ENCODE measurements at regions not wholly inside any gene's neighbourhood (a gene's known extent, or its start where the extent isn't known, plus 50 kb on each side); places are given as distances from the start of the nearest gene placed in this dataset.
"Not testable (repeated sequence)": the region's sequence is repeated elsewhere in the genome, so short reads cannot be mapped to it uniquely, and the experiment has no call there.

DNA sequence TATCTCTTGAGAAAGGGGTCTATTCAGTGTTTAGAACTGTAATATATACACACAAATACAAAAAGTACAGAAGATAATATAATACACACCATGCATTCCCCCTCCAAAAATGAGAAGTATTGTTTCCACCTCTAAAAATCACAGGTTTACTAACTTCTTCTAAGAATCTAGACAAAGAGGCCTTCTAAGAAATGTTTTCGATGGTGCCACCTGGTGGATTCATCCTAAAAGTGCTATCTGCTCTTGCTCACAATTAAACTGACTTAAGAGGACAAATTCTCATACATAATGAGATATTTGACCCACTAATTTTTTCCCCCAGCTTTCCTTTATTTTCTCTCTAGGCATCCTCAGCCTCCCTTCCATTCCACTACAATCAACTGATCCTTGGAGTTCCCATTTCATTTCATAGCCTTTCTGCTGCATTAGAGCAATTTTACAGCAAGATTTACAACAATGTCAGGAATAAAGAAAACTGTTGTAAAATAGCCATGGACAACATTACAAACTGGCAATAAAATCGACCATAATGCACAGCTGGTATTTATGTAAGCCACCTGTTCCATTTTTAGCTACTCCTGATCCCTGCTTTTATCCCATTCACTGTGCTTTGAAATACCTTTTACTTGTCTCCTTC, 124.6 kb downstream of the ARRDC4 start:
- DNase-seq (ENCODE audit: low read depth in 2 of 3, low spot score in 2 of 3) = no peak

DNA sequence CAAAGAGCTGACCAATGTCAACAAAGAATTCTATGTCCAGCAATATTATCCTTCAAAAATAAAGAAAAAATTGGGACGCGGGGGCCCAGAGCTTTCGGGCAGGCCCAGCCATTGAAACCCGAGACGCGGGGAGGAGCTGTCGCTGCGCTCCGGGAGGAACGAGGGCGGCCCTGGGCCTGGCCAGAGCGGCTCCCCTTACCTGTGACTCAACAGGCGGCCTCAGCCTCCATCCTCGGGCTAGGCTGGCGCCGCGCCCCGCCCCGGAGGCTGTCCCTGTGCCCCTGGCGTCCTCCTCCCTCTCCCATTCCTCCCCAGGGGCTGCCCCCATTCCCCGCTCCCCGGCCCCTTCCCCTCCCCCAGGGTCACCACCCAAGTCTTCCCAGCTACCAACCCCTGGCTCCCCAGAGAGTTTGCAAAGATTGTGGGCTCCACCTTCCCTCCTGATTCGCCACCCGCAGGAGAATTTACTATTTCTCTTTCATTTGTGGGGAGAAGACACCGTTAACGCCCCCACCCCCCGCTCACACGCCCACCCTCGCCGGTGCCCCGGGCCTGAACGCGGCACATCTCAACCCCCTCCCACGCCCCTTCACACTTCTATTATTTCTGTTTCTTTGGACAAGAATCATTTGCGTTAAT, 127.9 kb downstream of the ARRDC4 start:
- DNase-seq (ENCODE audit: low read depth in 2 of 3, low spot score in 2 of 3) = not testable (repeated sequence)

DNA sequence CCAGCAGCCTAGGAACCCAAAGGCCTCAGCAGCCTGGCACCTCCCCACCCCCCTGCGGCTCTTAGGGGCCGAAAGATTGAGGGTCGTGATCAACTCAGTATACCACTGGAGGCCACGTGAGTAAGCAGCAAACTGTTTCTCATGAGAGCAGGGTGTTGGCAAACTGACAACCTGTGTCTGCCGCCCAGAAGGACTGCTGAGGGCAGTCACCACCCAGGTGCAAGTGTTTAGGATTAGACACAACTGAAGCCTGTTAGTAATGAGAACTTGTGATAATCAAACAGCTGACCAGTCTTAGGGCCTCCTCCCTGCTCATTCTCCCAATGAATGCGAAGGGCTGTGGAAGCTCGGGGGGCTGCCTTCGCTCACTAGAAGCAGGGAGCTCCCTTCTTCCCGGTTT, 128.8 kb downstream of the ARRDC4 start:
- DNase-seq (ENCODE audit: low read depth in 2 of 3, low spot score in 2 of 3) = not testable (repeated sequence)

DNA sequence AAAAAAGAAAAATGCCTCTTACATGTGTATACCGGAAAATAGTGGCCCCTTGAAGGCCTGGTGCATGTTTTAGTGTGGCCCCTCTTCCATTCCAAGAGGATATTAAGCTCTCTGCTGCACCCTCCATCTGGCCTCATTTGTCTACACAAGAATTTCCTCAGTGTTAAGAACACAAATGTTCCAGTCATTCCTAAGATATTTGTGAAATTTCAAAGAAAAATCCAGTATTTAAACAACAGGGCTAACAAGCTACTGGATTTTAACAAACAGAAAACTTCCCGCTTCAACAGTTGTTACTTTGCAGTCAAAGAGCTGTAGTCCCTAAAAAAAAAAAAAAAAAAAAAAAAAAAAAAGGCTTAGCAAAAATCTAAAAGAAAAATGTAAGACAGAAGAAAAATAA, 137.5 kb downstream of the ARRDC4 start:
- not testable (repeated sequence) for DNase-seq (ENCODE audit: low read depth in 2 of 3, low spot score in 2 of 3)

DNA sequence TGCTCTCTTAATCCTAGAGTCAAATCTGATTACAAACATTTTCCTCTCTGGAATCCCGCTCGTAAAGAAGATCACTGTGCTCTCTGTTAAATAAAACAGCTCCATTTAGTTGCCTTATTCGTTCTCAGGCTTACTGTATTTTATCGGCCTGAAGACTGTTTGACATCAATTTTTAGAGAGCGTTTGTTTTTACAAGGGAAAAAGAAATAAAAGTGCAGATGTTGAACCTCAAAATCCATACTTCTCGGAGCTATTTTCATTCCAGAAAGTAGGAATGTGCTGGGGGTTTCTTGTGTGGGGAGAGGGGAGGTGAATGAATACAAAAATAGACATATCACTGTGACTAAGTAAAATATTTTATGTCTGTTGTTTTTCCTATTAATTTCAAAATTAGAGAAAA, 140.1 kb downstream of the ARRDC4 start:
- DNase-seq (ENCODE audit: low read depth in 2 of 3, low spot score in 2 of 3) = not testable (repeated sequence)

DNA sequence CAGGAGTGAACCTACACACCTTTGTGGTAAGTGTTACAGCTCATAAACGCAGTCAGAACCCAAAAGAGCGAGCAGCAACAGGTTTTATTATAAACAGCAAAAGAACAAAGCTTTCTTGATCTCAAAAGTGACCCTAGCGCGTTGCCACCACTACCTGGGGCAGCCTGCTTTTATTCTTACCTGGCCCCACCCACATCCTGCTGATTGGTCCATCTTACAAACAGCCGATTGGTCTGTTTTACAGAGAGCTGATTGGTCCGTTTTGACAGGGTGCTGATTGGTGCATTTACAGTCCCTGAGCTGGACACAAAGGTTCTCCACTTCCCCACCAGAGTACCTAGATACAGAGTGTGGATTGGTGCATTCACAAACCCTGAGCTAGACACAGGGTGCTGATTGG, 143.1 kb downstream of the ARRDC4 start:
- no peak for DNase-seq (ENCODE audit: low read depth in 2 of 3, low spot score in 2 of 3)

DNA sequence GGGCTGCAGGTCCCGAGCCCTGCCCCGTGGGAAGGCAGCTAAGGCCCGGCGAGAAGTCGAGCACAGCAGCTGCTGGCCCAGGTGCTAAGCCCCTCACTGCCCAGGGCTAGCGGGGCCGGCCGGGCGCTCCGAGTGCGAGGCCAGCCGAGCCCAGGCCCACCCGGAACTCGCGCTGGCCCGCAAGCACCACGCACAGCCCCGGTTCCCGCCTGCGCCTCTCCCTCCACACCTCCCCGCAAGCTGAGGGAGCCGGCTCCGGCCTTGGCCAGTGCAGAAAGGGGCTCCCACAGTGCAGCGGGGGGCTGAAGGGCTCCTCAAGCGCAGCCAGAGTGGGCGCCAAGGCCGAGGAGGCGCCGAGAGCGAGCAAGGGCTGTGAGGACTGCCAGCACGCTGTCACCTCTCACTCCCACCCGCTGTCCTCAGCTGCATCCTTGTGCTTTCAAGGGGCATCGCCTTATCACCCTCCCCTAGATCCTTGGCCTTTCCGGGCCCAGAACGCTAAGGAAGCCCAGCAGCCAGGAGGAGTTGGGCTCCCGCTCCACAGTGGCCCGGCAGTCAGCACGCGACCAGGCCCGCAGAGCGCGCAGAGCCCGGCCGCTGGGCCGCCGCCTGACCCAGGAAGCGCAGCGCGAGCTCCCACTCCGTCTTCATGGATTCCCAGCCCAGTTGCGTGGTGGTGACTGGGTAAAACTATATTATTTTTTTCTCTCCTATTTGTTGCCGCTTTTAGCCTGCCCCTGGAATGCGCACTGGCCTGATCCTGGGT, 144.1 kb downstream of the ARRDC4 start:
- not testable (repeated sequence) for DNase-seq (ENCODE audit: low read depth in 2 of 3, low spot score in 2 of 3)

DNA sequence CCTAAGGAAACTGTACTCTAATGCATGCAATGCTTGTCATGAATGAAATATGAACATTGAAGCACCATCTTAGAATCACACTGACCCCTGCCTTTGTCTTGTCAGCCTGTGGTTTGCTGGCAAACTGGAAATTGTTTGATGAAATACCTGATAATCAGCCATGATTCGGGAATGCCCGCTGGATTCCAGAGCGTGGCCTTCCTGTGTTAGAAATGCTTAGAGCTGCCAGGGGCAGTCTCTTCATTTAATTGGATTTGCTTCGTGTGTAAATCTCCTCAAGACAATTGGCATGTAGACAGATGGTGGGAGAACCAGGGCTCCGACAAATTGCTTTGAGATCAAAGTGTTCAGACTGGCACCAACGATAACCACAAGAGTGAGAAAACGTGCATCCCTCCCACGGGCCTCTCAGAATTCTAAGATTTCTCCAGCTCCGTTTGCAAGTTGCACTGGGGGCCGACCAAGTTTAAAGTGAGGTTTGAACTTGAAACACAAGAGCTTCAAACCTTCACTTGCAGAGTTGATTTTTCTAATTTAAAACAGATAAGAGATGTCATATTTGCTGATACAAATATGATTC, 146.2 kb downstream of the ARRDC4 start:
- DNase-seq (ENCODE audit: low read depth in 2 of 3, low spot score in 2 of 3) = not testable (repeated sequence)

DNA sequence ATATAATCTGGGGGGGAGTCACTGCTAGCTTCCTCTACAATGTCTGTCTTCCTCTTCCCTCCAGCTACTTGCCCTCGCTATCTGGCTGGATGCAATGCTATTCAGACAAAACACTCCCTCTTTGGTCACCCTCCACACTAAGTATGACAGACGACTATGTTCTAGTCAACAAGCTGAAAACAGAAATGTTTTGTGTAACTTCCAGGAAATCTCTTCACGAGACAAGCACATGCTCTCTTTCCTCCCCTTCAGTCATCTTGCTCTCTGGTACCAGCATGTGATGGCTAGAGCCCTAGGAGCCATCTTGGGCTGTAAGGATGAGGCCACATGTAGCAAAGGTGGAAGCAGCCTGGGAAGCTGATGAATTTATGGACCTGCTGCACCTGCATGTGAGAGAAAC, 151.3 kb downstream of the ARRDC4 start:
- no peak for DNase-seq (ENCODE audit: low read depth in 2 of 3, low spot score in 2 of 3)

DNA sequence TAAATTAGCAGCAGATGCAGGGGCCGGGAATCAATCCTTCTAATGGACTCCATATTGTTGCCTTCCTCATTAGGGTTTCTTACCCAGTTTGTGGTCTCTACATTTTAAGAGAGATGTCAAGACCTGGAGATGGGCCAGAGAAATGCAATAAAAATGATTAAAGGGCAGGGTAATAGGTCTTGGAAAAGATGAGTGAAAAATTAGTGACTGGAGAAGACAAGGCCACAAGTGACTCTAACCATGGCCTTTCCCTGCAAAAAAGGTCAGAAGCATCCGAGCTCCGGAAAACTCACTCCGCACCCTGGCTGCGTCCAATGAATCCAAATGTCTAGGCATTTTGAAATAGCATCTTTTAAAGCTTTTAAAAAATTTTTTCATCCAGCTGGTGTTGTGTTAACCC, 152.8 kb downstream of the ARRDC4 start:
- no peak for DNase-seq (ENCODE audit: low read depth in 2 of 3, low spot score in 2 of 3)

DNA sequence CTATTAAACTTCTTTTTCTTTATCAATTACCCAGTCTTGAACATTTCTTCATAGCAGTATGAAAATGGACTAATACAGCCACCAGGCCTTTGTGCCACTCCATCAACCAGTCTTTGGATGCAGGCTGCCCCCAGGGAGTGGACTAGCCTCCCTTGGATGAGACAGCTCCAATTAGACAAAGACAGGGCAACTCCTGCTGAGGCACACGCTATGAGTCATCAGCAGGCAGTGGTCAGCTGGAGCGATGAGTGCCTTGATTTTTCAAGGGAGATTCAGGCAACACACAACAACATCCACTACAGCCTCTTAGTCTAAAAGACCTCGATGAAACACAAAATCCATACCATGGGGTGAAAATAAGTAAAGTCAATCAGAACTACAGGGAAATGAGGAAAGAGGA, 160.1 kb downstream of the ARRDC4 start:
- DNase-seq (ENCODE audit: low read depth in 2 of 3, low spot score in 2 of 3) = no peak

DNA sequence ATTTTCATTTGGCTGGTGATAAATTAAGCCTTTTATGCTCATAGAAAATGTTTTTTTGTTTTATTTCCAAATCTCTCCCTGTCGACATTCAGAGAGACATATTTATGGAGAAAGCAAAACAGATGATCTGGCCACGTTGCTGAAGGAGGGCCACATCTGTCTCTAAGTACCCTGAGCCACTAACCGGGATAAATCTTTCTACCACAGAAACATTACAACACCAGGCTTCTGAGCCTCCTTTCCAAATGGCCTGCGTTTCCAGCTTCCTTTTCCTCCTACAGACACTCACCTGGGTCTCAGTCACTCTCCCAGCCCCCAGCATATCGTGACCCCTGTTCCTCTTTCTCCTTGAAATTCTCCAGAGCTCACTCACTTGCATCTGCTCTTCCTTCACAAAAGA, 161.0 kb downstream of the ARRDC4 start:
- DNase-seq (ENCODE audit: low read depth in 2 of 3, low spot score in 2 of 3) = no peak

DNA sequence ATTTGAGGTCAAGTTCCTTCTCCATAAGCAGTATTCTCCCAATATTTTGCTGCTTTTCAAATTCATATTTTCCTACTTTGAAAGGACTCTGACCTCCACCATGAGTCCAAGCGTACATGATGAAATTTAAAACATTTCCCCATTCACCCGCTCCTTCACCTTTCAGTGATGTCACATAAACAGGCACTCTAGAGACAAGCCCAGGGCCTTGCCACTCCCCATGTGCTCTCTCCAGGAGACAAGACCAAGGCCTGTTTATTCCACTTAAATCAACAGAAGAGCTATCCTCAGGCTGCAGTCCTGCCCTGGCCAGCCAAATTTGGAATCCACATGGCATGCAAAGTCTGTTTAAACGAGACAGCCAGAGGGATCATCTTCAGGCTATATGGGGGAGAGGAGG, 161.5 kb downstream of the ARRDC4 start:
- no peak for DNase-seq (ENCODE audit: low read depth in 2 of 3, low spot score in 2 of 3)

DNA sequence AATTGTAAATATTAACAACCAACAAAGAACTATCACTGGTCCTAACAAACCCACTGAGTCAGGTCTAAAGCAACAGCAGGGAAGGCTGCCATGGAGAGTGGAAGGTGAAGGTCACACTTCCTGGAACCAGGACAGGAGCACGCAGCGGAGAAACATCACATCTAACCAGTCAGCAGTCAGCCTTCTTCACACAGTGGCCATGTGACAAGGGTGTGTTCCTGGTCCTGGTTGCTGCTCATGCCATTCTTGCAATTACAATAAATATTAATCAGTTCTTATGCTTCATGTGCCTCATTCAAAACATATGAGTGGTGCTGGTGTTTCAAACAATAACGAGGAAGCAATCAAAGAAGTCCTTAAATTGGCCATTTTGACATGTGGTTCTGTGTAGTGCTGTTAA, 162.8 kb downstream of the ARRDC4 start:
- DNase-seq (ENCODE audit: low read depth in 2 of 3, low spot score in 2 of 3) = no peak

DNA sequence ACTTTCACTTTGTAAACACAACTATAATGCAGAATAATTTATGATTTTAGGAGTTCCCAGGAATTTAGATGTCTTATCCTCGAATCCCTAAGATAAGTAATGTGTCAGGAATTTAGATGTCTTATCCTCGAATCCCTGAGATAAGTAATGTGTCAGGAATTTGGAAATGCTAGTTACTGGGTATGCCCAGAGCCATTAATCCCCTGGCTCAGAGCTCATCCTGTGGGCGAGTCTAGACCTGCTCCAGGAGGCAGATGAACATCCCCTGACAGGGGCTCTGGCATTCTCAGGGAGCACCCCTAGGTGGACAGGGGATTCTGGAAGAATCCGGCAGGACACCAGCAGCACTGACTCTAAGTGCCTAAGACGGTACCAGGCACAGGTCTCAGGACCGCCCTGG, 163.3 kb downstream of the ARRDC4 start:
- no peak for DNase-seq (ENCODE audit: low read depth in 2 of 3, low spot score in 2 of 3)

DNA sequence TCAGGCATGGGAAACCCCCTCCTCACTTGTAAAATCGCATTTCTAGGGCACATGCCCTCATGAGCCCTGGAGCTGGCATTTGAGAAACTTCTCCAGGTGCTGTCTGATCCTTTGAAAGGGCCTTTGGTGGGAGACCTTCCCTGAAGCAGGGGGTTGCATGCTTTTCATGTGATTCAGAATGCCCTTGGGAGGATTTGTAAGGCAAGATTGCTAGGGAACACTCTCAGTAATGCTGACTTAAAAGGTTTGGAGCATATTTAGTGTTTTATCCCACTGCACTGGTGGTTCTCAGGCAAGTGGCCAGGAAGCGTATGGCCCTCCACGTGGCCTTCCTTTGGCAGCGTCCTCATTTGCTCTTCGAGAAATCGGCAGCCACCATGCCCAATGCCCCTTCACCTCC, 164.1 kb downstream of the ARRDC4 start:
- no peak for DNase-seq (ENCODE audit: low read depth in 2 of 3, low spot score in 2 of 3)

DNA sequence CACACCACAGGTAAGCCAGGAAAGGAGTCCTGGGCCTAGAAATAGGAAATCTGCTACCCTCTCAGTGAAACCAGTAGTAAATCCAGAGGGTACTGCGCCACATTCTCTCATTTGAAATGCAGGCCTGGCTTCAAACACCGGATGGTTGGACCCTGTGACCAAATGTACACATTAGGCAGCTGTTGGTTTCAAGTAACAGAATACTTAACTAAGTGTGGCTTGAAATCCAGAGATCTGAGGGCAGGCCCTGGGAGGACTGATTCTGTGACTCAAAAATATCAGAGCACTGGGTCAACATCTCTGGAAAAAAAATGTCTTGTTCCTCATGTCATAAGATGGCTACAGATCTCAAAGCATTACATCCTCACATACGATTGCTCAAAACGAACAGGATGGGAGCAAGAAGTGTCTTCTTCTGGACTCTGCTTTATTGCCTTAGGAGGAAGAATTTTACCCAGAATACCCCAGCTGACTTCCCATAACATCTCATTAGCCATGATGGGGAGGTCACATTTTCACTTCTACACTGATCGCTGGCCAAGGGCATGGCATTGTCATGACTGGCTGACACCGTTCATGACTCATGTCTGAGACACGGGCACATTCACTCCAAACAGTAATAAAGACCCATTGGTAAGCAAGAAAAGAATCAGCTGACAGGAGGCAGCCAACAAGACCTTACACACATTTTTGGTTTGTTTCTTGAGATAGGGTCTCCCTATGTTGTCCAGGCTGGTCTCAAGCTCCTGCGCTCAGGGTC, 166.0 kb downstream of the ARRDC4 start:
- no peak for DNase-seq (ENCODE audit: low read depth in 2 of 3, low spot score in 2 of 3)

DNA sequence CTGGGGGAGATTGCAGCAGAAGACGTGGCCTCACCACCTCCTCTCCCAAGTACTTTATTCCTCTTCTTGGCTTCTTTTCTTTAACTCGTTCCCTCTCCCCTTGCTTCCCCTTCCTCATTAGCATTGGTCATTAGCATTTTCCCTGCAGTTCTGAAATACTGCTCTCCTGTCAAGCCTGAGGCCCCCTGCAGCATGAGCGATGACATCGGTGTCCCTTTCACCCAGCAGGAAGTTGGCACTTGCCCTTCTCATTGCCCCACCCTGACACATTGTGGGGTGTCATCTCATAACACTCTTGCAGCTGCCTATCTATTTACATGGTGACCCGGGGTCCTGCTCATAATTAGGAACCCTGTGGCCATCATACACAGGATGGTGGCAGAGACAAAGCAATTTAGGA, 167.1 kb downstream of the ARRDC4 start:
- no peak for DNase-seq (ENCODE audit: low read depth in 2 of 3, low spot score in 2 of 3)

DNA sequence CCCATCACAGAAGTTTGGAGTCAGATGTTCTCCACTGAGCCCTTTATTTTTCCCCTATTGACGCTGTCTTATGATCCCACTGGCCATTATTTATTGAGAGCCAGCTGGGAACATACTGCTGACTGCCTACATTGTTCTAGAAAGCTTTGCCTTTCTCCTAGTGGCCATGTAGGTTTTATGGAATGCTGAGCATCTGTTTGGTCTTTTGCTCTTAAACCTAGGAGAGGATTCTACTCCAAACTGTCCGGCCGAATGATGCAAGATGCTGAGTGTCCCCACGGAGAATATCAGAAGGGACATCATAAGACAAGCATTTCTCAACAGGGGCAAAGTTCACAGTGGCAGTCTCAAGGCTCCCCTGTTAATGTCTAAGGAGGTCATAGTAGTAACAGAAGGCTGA, 171.4 kb downstream of the ARRDC4 start:
- DNase-seq (ENCODE audit: low read depth in 2 of 3, low spot score in 2 of 3) = no peak

DNA sequence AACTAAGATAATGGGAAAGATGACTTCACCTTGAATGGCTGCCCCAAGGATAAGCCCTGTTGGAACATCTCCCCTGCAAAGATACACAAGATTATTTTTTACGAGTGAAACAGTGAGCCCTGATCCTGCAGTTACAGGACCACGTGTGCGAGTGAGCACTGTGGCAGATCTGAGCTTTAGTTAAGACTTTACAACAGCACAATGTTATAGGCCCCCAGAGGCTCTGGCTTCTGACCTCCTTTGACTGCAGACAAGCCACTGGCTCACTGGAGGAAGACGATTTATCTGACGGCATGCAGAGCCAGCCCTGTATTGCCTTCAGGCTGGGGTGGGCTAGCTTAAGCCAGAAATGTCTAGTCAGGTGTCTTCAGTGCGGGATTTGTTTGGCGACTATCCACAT, 174.4 kb downstream of the ARRDC4 start:
- DNase-seq (ENCODE audit: low read depth in 2 of 3, low spot score in 2 of 3) = no peak

DNA sequence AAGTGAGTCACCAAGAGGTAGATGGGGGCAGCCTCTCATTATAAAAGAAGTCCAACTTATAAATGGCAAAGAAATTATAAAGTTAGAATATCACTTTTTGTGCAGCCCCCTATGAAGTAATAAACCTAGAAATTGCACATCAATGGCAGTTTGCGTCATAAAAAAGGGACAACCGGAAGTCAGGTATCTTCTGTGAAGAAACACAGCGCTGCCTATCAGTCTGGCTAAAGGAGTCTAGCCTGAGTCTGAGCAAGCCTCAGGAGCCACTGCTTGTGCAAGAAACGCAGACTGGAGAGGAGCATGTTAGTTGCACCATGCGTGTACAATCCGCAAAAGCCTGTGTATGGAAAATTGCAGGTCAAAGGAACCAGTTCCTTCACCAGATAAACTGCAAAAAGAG, 178.4 kb downstream of the ARRDC4 start:
- DNase-seq (ENCODE audit: low read depth in 2 of 3, low spot score in 2 of 3) = no peak

All from activated CD8-positive, alpha-beta memory T cell treated with anti-CD3 and anti-CD28 coated beads for 48 hours (primary cell).